Neuronal stem cell (in vitro differentiated cells): ENCODE measurements at regions not wholly inside any gene's neighbourhood (a gene's known extent, or its start where the extent isn't known, plus 50 kb on each side); places are given as distances from the start of the nearest gene placed in this dataset.

Source experiments
- DNase-seq: peaks from one replicate; pipeline ENCODE4 v3.0.0-alpha.2; 2013; ENCODE audit warnings: low spot score
- H2AFZ ChIP-seq: one replicate; pipeline ENCODE4 v1.6.1; 2013; ENCODE audit warnings: mild to moderate bottlenecking, low read length, inconsistent platforms
- H2AK5ac ChIP-seq: 2 replicates; pipeline ENCODE4 v1.6.1; 2013; ENCODE audit warnings: low read depth, mild to moderate bottlenecking, inconsistent platforms, low read length, moderate library complexity, mixed read lengths
- H2BK120ac ChIP-seq: 2 replicates; pipeline ENCODE4 v1.6.1; 2013; ENCODE audit warnings: low read depth, mild to moderate bottlenecking, inconsistent platforms, low read length, moderate library complexity, mixed read lengths
- H2BK12ac ChIP-seq: one replicate; pipeline ENCODE4 v1.6.1; 2013; ENCODE audit warnings: low read length, inconsistent platforms
- H2BK15ac ChIP-seq: 2 replicates; pipeline ENCODE4 v1.6.1; 2013; ENCODE audit warnings: mild to moderate bottlenecking, low read length, inconsistent platforms, mixed read lengths
- H2BK5ac ChIP-seq: one replicate; pipeline ENCODE4 v1.6.1; 2013; ENCODE audit warnings: inconsistent platforms, mild to moderate bottlenecking, low read length, moderate library complexity
- H3K14ac ChIP-seq: one replicate; pipeline ENCODE4 v1.6.1; 2013; ENCODE audit warnings: low read length, inconsistent platforms
- H3K18ac ChIP-seq: 2 replicates; pipeline ENCODE4 v1.6.1; 2013; ENCODE audit warnings: low read length, inconsistent platforms
- H3K23ac ChIP-seq: 2 replicates; pipeline ENCODE4 v1.6.1; 2013; ENCODE audit warnings: low read depth, mild to moderate bottlenecking, mixed read lengths, low read length, inconsistent platforms; ENCODE audit not compliant: poor library complexity
- H3K27ac ChIP-seq: replicated peaks from 3 replicates; pipeline ENCODE4 v1.5.1; 2013; ENCODE audit warnings: low read length, inconsistent platforms
- H3K27me3 ChIP-seq, 3 experiments: 2 replicates each; pipeline ENCODE4 v1.6.1; 2013; ENCODE audit warnings: low read length in 3 of 3, mild to moderate bottlenecking in 2 of 3, inconsistent platforms in 1 of 3, low read depth in 1 of 3, mixed read lengths in 1 of 3, moderate library complexity in 1 of 3; ENCODE audit not compliant: control insufficient read depth in 3 of 3, insufficient read depth in 3 of 3
- H3K36me3 ChIP-seq, 2 donors: replicated peaks in 1 of 2; 2 replicates each; pipeline ENCODE4 v1.6.1; 2013; ENCODE audit warnings: low read length in 2 of 2; ENCODE audit not compliant: control insufficient read depth in 2 of 2, insufficient read depth in 2 of 2
- H3K4ac ChIP-seq: 2 replicates; pipeline ENCODE4 v1.6.1; 2013; ENCODE audit warnings: inconsistent platforms, mild to moderate bottlenecking, low read length, moderate library complexity
- H3K4me1 ChIP-seq, 2 donors: 1 replicate in 1 of 2; 2 replicates in 1 of 2; pipeline ENCODE4 v1.6.1; 2013; ENCODE audit warnings: low read length in 2 of 2, low read depth in 1 of 2; ENCODE audit not compliant: control insufficient read depth in 2 of 2, insufficient read depth in 1 of 2
- H3K4me2 ChIP-seq: one replicate; pipeline ENCODE4 v1.6.1; 2013; ENCODE audit warnings: mild to moderate bottlenecking, low read length, inconsistent platforms; ENCODE audit not compliant: insufficient read depth, poor library complexity, severe bottlenecking
- H3K4me3 ChIP-seq, 2 donors: 2 replicates each; pipeline ENCODE4 v1.5.1; 2013; ENCODE audit warnings: low read length in 2 of 2, mild to moderate bottlenecking in 2 of 2, inconsistent platforms in 1 of 2, moderate library complexity in 1 of 2
- H3K79me1 ChIP-seq: one replicate; pipeline ENCODE4 v1.6.1; 2013; ENCODE audit warnings: low read depth, mild to moderate bottlenecking, inconsistent platforms, low read length, moderate library complexity
- H3K9ac ChIP-seq: one replicate; pipeline ENCODE4 v1.6.1; 2013; ENCODE audit warnings: mild to moderate bottlenecking, low read depth, low read length, inconsistent platforms; ENCODE audit not compliant: poor library complexity
- H3K9me3 ChIP-seq, 2 donors: replicated peaks in 1 of 2; 2 replicates each; pipeline versions ENCODE3 to v1.6.1; 2013; ENCODE audit warnings: low read length in 2 of 2, mild to moderate bottlenecking in 2 of 2, inconsistent platforms in 1 of 2, low read depth in 1 of 2, mixed read lengths in 1 of 2, moderate library complexity in 1 of 2; ENCODE audit not compliant: control insufficient read depth in 2 of 2, insufficient read depth in 1 of 2
- H4K8ac ChIP-seq: one replicate; pipeline ENCODE4 v1.6.1; 2013; ENCODE audit warnings: low read depth, mild to moderate bottlenecking, inconsistent platforms, low read length, moderate library complexity
- H4K91ac ChIP-seq: one replicate; pipeline ENCODE4 v1.6.1; 2013; ENCODE audit warnings: low read length, low read depth, mild to moderate bottlenecking, inconsistent platforms; ENCODE audit not compliant: poor library complexity
- WGBS, 2 donors: extraction: QIAGEN DNeasy Blood & Tissue Kit; methylation state at CpG; one replicate each; pipeline ENCODE4 v1.1.7; 2013; ENCODE audit warnings: missing lambda C conversion rate in 2 of 2, mixed read lengths in 1 of 2; ENCODE audit not compliant: insufficient read length in 2 of 2, insufficient replicate concordance in 1 of 2; ENCODE audit errors: extremely low coverage in 2 of 2; 5-methylcytosine and 5-hydroxymethylcytosine counted together

GRCh38 chr2:19837235-19837766 lies 64.5 kb downstream of the TTC32 start:
- H3K36me3 ChIP-seq: no peaks in the 10 kb centered on the region
- no peak overlapping the region for H2BK12ac ChIP-seq
- H2AFZ ChIP-seq: no peak overlapping the region
- no peak overlapping the region for H2AK5ac ChIP-seq
- H3K27me3 ChIP-seq: no peaks in the 10 kb centered on the region
- H2BK5ac ChIP-seq: no peak overlapping the region
- H3K79me1 ChIP-seq: no peaks in the 10 kb centered on the region
- no peak overlapping the region for H3K14ac ChIP-seq
- H3K4me1 ChIP-seq: no peaks in the 10 kb centered on the region
- H3K4me2 ChIP-seq: no peak overlapping the region
- no peaks in the 10 kb centered on the region for H3K9me3 ChIP-seq
- no peak overlapping the region for H4K8ac ChIP-seq
- no peak overlapping the region for H3K4me3 ChIP-seq
- no peak for DNase-seq
- no peak overlapping the region for H3K27ac ChIP-seq
- H4K91ac ChIP-seq: no peak overlapping the region
- no peak overlapping the region for H3K18ac ChIP-seq
- H3K9ac ChIP-seq: no peak overlapping the region
- H3K4ac ChIP-seq: no peak overlapping the region
- no CpG with 5 or more reads among the region's 4 CpGs for WGBS, 2 donors
- H2BK15ac ChIP-seq: no peak overlapping the region
- H2BK120ac ChIP-seq: no peak overlapping the region
- no peak overlapping the region for H3K23ac ChIP-seq

- Histone ChIP-seq H3K4me2 (no peak overlapping the region), H3K14ac (no peak overlapping the region), H4K91ac (no peak overlapping the region), H2AK5ac (no peak overlapping the region), H3K23ac (no peak overlapping the region), H3K27me3 (no peaks in the 10 kb centered on the region), H3K4ac (no peak overlapping the region), H3K9ac (no peak overlapping the region), H3K9me3 (no peaks in the 10 kb centered on the region), H4K8ac (no peak overlapping the region), H3K27ac (no peak overlapping the region), H3K36me3 (no peaks in the 10 kb centered on the region), H2BK15ac (no peak overlapping the region), H3K4me1 (no peaks in the 10 kb centered on the region), H2BK120ac (no peak overlapping the region), H2BK5ac (no peak overlapping the region), H2AFZ (no peak overlapping the region), H2BK12ac (no peak overlapping the region), H3K79me1 (no peaks in the 10 kb centered on the region), H3K4me3 (peak overlapping the region in 1 of 2 donors; percentile 31), H3K18ac (no peak overlapping the region)
- no peak for DNase-seq
- WGBS, 2 donors: no CpG with 5 or more reads among the region's 6 CpGs
Measured at GRCh38 chr2:19835781-19836281, 66.0 kb downstream of the TTC32 start.

GRCh38 chr2:19833978-19834377 lies 67.8 kb downstream of the TTC32 start:
- H2BK12ac ChIP-seq: no peak overlapping the region
- H3K9me3 ChIP-seq: no peaks in the 10 kb centered on the region
- H3K27ac ChIP-seq: no peak overlapping the region
- H3K18ac ChIP-seq: no peak overlapping the region
- H3K4me2 ChIP-seq: no peak overlapping the region
- no peak for DNase-seq
- H3K9ac ChIP-seq: no peak overlapping the region
- no CpG with 5 or more reads among the region's 3 CpGs for WGBS, 2 donors
- no peak overlapping the region for H3K14ac ChIP-seq
- H3K36me3 ChIP-seq: no peaks in the 10 kb centered on the region
- H3K4ac ChIP-seq: no peak overlapping the region
- no peak overlapping the region for H2AK5ac ChIP-seq
- no peak overlapping the region for H2BK120ac ChIP-seq
- no peak overlapping the region for H4K91ac ChIP-seq
- H3K27me3 ChIP-seq: no peaks in the 10 kb centered on the region
- H2AFZ ChIP-seq: no peak overlapping the region
- H4K8ac ChIP-seq: no peak overlapping the region
- H3K23ac ChIP-seq: no peak overlapping the region
- H2BK15ac ChIP-seq: no peak overlapping the region
- no peaks in the 10 kb centered on the region for H3K4me1 ChIP-seq
- H2BK5ac ChIP-seq: no peak overlapping the region
- no peaks in the 10 kb centered on the region for H3K79me1 ChIP-seq
- no peak overlapping the region for H3K4me3 ChIP-seq

- DNase-seq: no peak
- Histone ChIP-seq H2BK12ac (no peak overlapping the region), H4K91ac (no peak overlapping the region), H2BK15ac (no peak overlapping the region), H3K4me2 (no peak overlapping the region), H3K4me3 (no peak overlapping the region), H2AFZ (no peak overlapping the region), H3K9ac (no peak overlapping the region), H3K9me3 (peaks cover 0 to 2% of the 10 kb centered on the region in 2 donors), H3K27ac (no peak overlapping the region), H3K4ac (no peak overlapping the region), H4K8ac (no peak overlapping the region), H3K18ac (no peak overlapping the region), H3K36me3 (no peaks in the 10 kb centered on the region), H2BK120ac (no peak overlapping the region), H3K14ac (no peak overlapping the region), H2AK5ac (no peak overlapping the region), H3K4me1 (no peaks in the 10 kb centered on the region), H3K23ac (no peak overlapping the region), H2BK5ac (no peak overlapping the region), H3K27me3 (no peaks in the 10 kb centered on the region), H3K79me1 (no peaks in the 10 kb centered on the region)
Measured at GRCh38 chr2:19829672-19830071, 72.1 kb downstream of the TTC32 start.
